SU-DHL-6 (cell line): ENCODE measurements at regions not wholly inside any gene's neighbourhood (a gene's known extent, or its start where the extent isn't known, plus 50 kb on each side); places are given as distances from the start of the nearest gene placed in this dataset.

ENCODE experiments used
- H2AFZ ChIP-seq: fragments of 200-600 bp; sonication (generic); 2 replicates; pipeline ENCODE4 v1.6.1; 2014; ENCODE audit warnings: low read depth, mild to moderate bottlenecking, moderate library complexity, mixed read lengths, antibody characterized with exemption, low read length; ENCODE audit not compliant: severe bottlenecking
- H3F3A ChIP-seq: fragments of 200-600 bp; shearing (Covaris generic); 2 replicates; pipeline ENCODE4 v1.6.0; 2016; ENCODE audit warnings: antibody characterized with exemption, mild to moderate bottlenecking; ENCODE audit not compliant: insufficient read depth
- H3K27ac ChIP-seq: fragments of 200-600 bp; sonication (generic); 2 replicates; pipeline ENCODE4 v1.5.1; 2016; ENCODE audit warnings: low read depth, mild to moderate bottlenecking, low read length, moderate library complexity, mixed read lengths
- H3K27me3 ChIP-seq: fragments of 200-600 bp; sonication (generic), shearing (Covaris generic); 2 replicates; pipeline ENCODE4 v1.6.0; 2014; ENCODE audit warnings: mild to moderate bottlenecking, low read length
- H3K36me3 ChIP-seq: fragments of 200-600 bp; sonication (generic); 2 replicates; pipeline ENCODE4 v1.6.1; 2014; ENCODE audit warnings: mild to moderate bottlenecking, low read length, mixed read lengths
- H3K4me2 ChIP-seq: fragments of 300-600, 200-600 bp; shearing (Covaris generic), sonication (generic); 2 replicates; pipeline ENCODE4 v1.6.0; 2014; ENCODE audit warnings: low read length, low read depth, mild to moderate bottlenecking; ENCODE audit not compliant: poor library complexity, severe bottlenecking
- H3K4me3 ChIP-seq: fragments of 200-600 bp; sonication (generic); 2 replicates; pipeline ENCODE4 v1.5.1; 2014; ENCODE audit warnings: antibody characterized with exemption, low read length, mild to moderate bottlenecking, mixed read lengths; ENCODE audit not compliant: insufficient read depth, poor library complexity, severe bottlenecking
- H3K79me2 ChIP-seq: fragments of 200-600 bp; sonication (generic); 2 replicates; pipeline ENCODE4 v1.6.1; 2014; ENCODE audit warnings: mild to moderate bottlenecking, low read length, moderate library complexity; ENCODE audit not compliant: insufficient read depth
- H3K9ac ChIP-seq: fragments of 200-600 bp; sonication (generic); 2 replicates; pipeline ENCODE4 v1.7.0; 2014; ENCODE audit warnings: mild to moderate bottlenecking, low read length
- H3K9me2 ChIP-seq: fragments of 200-600 bp; sonication (generic); replicated peaks from 2 replicates; pipeline ENCODE4 v1.6.1; 2014; ENCODE audit warnings: low read length; ENCODE audit not compliant: insufficient read depth
- H3K9me3 ChIP-seq: fragments of 200-600 bp; sonication (generic); 2 replicates; pipeline ENCODE4 v1.6.1; 2014; ENCODE audit warnings: low read length, mixed read lengths; ENCODE audit not compliant: insufficient read depth
- H4K20me1 ChIP-seq: fragments of 200-600 bp; sonication (generic); 2 replicates; pipeline ENCODE4 v1.6.1; 2014; ENCODE audit warnings: low read depth, mild to moderate bottlenecking, antibody characterized with exemption, low read length, moderate library complexity, mixed read lengths
- EZH2phosphoT487 ChIP-seq: fragments of 200-600 bp; sonication (generic), shearing (Covaris generic); conservative IDR thresholded peaks from 2 replicates; pipeline ENCODE4 v1.6.1; 2018; ENCODE audit warnings: mild to moderate bottlenecking, antibody characterized with exemption, low read length, moderate library complexity, mixed read lengths
- TF ChIP-seq, protein P1 (sequence below): fragments of 200-600 bp; sonication (generic); IDR thresholded peaks from one replicate; pipeline ENCODE4 v1.5.1; 2017; ENCODE audit warnings: antibody characterized with exemption, mild to moderate bottlenecking, low read length, moderate library complexity; ENCODE audit not compliant: insufficient read depth, poor library complexity, severe bottlenecking

DNA sequence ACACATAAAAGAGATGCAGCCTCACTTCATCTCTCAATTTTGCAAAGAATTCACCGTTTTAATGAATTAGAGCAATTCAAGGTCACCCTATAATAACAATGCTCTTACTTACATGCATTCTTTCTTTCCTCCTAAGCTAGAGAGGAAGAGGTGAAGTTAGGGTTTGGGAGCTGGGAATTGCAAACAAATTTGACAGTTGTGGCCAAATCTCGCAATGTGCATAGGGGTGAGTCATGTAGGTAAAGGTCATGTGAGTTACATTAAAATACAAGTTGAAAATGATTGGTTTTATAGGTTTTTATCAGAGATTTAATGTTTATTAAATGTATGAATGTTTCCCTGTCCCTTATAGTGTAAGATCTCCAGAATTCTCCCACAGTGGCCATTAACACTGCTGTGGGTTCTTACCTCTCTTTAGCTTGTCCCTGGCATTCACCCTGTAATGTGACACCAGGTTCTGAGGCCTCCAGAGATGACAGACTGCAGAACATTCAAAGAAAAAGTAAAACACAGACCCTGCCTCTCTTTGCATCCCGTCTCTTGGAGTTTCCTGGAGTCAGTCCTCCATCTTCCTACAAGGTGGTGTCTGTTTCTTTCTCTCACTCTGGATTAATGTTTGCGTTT, 53.7 kb upstream of the LGALSL start:
- Histone ChIP-seq H3K36me3 (no peaks in the 10 kb centered on the region), H3K9ac (no peak overlapping the region), H4K20me1 (no peaks in the 10 kb centered on the region), H3K27me3 (no peaks in the 10 kb centered on the region), H3K79me2 (no peaks in the 10 kb centered on the region), H3K27ac (no peak overlapping the region), H3F3A (no peaks in the 10 kb centered on the region), H3K4me2 (no peak overlapping the region), H2AFZ (no peak overlapping the region), H3K9me3 (no peaks in the 10 kb centered on the region), H3K4me3 (no peak overlapping the region), H3K9me2 (no peaks in the 10 kb centered on the region)
- no peak for TF ChIP-seq EZH2phosphoT487
- TF ChIP-seq, protein P1, sequence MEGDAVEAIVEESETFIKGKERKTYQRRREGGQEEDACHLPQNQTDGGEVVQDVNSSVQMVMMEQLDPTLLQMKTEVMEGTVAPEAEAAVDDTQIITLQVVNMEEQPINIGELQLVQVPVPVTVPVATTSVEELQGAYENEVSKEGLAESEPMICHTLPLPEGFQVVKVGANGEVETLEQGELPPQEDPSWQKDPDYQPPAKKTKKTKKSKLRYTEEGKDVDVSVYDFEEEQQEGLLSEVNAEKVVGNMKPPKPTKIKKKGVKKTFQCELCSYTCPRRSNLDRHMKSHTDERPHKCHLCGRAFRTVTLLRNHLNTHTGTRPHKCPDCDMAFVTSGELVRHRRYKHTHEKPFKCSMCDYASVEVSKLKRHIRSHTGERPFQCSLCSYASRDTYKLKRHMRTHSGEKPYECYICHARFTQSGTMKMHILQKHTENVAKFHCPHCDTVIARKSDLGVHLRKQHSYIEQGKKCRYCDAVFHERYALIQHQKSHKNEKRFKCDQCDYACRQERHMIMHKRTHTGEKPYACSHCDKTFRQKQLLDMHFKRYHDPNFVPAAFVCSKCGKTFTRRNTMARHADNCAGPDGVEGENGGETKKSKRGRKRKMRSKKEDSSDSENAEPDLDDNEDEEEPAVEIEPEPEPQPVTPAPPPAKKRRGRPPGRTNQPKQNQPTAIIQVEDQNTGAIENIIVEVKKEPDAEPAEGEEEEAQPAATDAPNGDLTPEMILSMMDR: no peak

DNA sequence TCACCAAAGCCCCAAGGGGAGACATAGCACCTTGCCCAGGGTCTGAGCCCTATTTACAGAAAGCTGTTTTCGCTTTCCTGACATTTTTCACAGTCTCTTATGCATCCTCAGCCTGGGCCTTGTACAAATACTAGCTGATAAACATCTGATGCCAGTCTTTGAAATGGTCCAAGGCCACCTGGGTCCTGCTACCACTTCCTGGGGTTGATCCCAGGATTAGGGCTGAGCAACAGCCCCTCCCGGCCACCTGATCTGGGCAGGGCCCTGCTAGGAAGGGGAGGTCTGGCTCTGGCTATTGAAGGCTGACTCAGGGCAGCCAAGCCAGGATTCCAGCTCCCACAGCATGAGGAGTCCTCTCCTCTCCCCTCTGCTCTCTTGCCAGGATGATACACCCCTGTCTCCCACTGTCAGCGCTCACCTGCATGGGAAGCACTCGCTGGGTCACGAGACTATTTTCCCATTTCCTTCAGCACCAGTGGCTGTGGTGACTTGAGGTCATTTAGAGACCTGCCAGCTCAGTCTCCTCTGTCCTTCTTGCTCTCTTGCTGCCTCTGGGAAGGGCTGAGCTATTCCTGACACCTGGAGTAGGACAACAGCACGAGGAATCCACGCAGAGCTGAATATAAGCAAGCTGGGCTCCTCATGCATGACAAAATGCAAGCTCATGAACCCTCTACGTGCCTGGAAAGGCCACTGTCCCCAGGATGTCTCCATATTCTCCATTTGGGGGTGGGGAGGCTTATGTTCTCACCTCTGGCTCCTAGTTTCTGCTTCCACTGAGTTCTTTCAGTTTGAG, 53.0 kb upstream of the LGALSL start:
- Histone ChIP-seq H3K4me2 (no peak overlapping the region), H2AFZ (no peak overlapping the region), H3K79me2 (no peaks in the 10 kb centered on the region), H3K27me3 (no peaks in the 10 kb centered on the region), H3F3A (no peaks in the 10 kb centered on the region), H3K4me3 (no peak overlapping the region), H3K9me2 (no peaks in the 10 kb centered on the region), H3K36me3 (no peaks in the 10 kb centered on the region), H3K27ac (no peak overlapping the region), H3K9me3 (no peaks in the 10 kb centered on the region), H4K20me1 (no peaks in the 10 kb centered on the region), H3K9ac (no peak overlapping the region)
- TF ChIP-seq, protein P1: no peak

DNA sequence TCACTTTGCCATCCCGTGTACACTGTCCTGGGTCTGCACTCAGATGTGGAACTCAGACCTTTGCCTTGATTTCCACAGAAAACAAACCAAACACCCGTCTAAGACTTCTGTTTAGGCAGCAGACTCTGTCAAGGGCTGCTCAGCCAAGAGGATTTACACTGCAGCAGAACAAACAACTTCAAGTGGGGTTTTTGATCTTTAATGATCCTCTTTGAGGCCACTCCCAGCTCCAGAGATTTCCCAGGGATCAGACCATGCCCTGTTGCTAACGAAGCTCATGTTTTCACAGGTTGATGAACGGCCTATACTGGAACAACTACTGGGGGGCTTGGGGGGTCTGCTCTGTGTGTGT, 52.5 kb upstream of the LGALSL start:
- H3K4me3 ChIP-seq: no peak overlapping the region
- no peaks in the 10 kb centered on the region for H3F3A ChIP-seq
- H3K36me3 ChIP-seq: no peaks in the 10 kb centered on the region
- H4K20me1 ChIP-seq: no peaks in the 10 kb centered on the region
- H3K79me2 ChIP-seq: no peaks in the 10 kb centered on the region
- no peaks in the 10 kb centered on the region for H3K9me2 ChIP-seq
- TF ChIP-seq, protein P1: no peak
- no peak for TF ChIP-seq EZH2phosphoT487
- no peak overlapping the region for H3K27ac ChIP-seq
- H2AFZ ChIP-seq: no peak overlapping the region
- no peak overlapping the region for H3K4me2 ChIP-seq
- H3K9me3 ChIP-seq: no peaks in the 10 kb centered on the region
- H3K9ac ChIP-seq: no peak overlapping the region
- H3K27me3 ChIP-seq: no peaks in the 10 kb centered on the region
